Type B pancreatic cell (in vitro differentiated cells): ENCODE measurements at regions not wholly inside any gene's neighbourhood (a gene's known extent, or its start where the extent isn't known, plus 50 kb on each side); places are given as distances from the start of the nearest gene placed in this dataset.
"Not testable (repeated sequence)": the region's sequence is repeated elsewhere in the genome, so short reads cannot be mapped to it uniquely, and the experiment has no call there.

Experiments
- DNase-seq: peaks from one replicate; pipeline ENCODE4 v3.0.0; 2021; ENCODE audit warnings: mixed read lengths; ENCODE audit not compliant: unreplicated experiment; ENCODE audit errors: extremely low spot score
- H3K27ac Mint-ChIP-seq: 2 replicates; pipeline ENCODE4 v1.8.0; 2021; ENCODE audit warnings: mild to moderate bottlenecking, mixed read lengths
- H3K27me3 Mint-ChIP-seq: 2 replicates; pipeline ENCODE4 v1.8.0; 2021; ENCODE audit warnings: mixed read lengths
- H3K36me3 Mint-ChIP-seq: 2 replicates; pipeline ENCODE4 v1.8.0; 2021; ENCODE audit warnings: mixed read lengths
- H3K4me1 Mint-ChIP-seq: one replicate; pipeline ENCODE4 v1.8.0; 2021; ENCODE audit warnings: mixed read lengths; ENCODE audit not compliant: unreplicated experiment
- H3K4me3 Mint-ChIP-seq: 2 replicates; pipeline ENCODE4 v1.8.0; 2021; ENCODE audit warnings: mild to moderate bottlenecking, mixed read lengths
- H3K9me3 Mint-ChIP-seq: 2 replicates; pipeline ENCODE4 v1.8.0; 2021; ENCODE audit warnings: mixed read lengths
- CTCF ChIP-seq: fragments of 200-600 bp; sonication (generic); conservative IDR thresholded peaks from 2 replicates; pipeline ENCODE4 v1.5.0; 2021; ENCODE audit warnings: antibody characterized with exemption, mild to moderate bottlenecking

DNA sequence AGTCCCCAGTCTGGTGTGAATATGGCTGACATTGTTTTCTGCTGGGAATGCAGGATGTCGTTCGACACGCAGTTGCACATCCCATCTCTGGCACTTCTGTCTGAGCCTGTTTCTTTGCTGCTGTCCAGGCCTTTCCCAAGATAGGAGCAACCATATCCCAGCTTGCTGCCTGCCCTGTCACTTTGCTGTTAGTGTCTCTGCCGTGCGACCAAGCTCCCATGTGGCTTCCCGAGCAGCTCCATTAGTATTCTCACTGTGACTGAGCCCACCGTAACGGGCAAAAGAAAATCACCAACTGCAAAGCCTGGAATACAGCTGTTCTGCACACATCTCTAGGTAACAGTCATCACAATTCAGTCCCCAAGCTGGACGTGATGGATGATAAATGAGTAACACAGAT, 66.0 kb upstream of the CPSF6 start:
- DNase-seq: no peak
- Mint-ChIP-seq H3K4me3 (no peak overlapping the region), H3K27me3 (no peaks in the 10 kb centered on the region), H3K4me1 (peaks cover 11% of the 10 kb centered on the region), H3K36me3 (no peaks in the 10 kb centered on the region), H3K27ac (no peak overlapping the region), H3K9me3 (peaks cover 8% of the 10 kb centered on the region)
- no peak for TF ChIP-seq CTCF

- H3K4me1 Mint-ChIP-seq: no peaks in the 10 kb centered on the region
- no peak for DNase-seq
- no peak overlapping the region for H3K4me3 Mint-ChIP-seq
- H3K27me3 Mint-ChIP-seq: peaks cover 8% of the 10 kb centered on the region
- no peak overlapping the region for H3K27ac Mint-ChIP-seq
- no peaks in the 10 kb centered on the region for H3K36me3 Mint-ChIP-seq
- H3K9me3 Mint-ChIP-seq: peaks cover 12% of the 10 kb centered on the region
- TF ChIP-seq CTCF: no peak
Observed at GRCh38 chr12:69179786-69180185, 59.6 kb upstream of the CPSF6 start.

DNA sequence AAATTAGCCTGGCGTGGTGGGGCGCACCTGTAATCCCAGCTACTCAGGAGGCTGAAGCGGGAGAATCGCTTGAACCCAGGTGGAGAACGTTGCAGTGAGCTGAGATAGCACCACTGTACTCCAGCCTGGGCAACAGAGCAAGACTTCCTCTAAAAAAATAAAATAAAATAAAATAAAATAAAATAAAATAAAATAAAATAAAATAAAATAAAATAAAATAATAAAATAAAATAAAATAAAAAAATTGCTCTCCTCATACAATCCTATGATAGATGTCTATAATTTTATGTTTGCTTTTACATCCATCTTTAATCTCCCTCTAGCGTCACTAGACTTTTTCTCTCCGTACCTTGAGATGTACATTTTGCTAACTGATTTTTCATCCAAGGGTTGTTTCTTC, 51.8 kb upstream of the CPSF6 start:
- H3K27me3 Mint-ChIP-seq, H3K4me1 Mint-ChIP-seq, H3K27ac Mint-ChIP-seq, H3K4me3 Mint-ChIP-seq, H3K36me3 Mint-ChIP-seq, DNase-seq: not testable (repeated sequence)
- peaks cover 12% of the 10 kb centered on the region for H3K9me3 Mint-ChIP-seq

DNA sequence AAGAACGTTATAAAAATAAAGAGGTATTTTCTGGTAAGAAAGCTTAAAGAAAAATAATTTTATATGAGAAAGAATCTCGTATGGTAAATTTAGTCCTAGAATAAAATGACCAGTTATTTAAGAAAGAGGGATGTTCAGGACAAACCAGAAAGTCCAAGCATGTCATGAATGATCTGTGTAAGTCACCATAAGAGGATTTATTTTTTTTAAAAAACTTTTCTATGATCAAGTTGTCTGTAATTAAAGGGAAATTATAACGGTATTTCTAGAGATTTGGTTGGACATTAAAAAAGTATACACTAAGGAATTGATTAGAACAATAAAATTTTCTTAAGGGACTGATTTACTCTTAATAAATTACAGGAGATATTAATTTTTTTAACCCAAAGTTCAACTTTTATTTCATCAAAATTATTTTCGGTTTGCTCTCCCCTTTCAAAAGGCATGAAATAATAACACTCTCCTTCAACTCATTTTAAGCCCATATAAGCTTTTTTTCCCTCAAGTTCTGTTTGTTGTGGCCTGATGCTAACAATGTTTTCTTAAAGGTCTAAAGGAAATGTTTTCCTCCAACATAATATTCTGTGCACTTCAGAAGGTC, 49.9 kb upstream of the CPSF6 start:
- no peaks in the 10 kb centered on the region for H3K27me3 Mint-ChIP-seq
- no peak for TF ChIP-seq CTCF
- no peak for DNase-seq
- no peaks in the 10 kb centered on the region for H3K4me1 Mint-ChIP-seq
- peaks cover 9% of the 10 kb centered on the region for H3K9me3 Mint-ChIP-seq
- no peaks in the 10 kb centered on the region for H3K36me3 Mint-ChIP-seq
- H3K27ac Mint-ChIP-seq: no peak overlapping the region
- H3K4me3 Mint-ChIP-seq: no peak overlapping the region
